ENCODE measurements at regions not wholly inside any gene's neighbourhood (a gene's known extent, or its start where the extent isn't known, plus 50 kb on each side); places are given as distances from the start of the nearest gene placed in this dataset.

DNA sequence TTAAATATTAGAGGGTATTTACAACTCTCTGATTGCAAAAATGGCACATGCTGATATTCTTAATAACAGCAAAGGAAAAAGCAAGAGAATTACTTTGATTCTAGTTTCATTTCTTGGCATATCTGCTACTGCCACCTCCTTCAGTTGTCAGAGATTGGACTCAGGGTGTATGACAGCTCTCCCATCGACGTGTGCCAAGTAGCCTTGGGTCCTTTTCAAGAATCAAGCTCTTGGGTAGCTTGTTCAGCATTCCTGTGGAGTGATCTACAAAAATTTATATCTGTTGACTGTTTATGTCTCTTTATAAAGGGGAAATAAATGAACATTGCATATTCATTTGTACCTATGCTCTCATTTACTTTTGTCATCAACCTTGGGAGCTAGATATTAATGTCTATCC lies 315.6 kb downstream of the PRR16 start:
- H3K27ac Mint-ChIP-seq: no peak overlapping the region
- H3K9me3 Mint-ChIP-seq: no peaks in the 10 kb centered on the region
- no peak overlapping the region for H3K4me3 Mint-ChIP-seq
- TF ChIP-seq, protein P1, sequence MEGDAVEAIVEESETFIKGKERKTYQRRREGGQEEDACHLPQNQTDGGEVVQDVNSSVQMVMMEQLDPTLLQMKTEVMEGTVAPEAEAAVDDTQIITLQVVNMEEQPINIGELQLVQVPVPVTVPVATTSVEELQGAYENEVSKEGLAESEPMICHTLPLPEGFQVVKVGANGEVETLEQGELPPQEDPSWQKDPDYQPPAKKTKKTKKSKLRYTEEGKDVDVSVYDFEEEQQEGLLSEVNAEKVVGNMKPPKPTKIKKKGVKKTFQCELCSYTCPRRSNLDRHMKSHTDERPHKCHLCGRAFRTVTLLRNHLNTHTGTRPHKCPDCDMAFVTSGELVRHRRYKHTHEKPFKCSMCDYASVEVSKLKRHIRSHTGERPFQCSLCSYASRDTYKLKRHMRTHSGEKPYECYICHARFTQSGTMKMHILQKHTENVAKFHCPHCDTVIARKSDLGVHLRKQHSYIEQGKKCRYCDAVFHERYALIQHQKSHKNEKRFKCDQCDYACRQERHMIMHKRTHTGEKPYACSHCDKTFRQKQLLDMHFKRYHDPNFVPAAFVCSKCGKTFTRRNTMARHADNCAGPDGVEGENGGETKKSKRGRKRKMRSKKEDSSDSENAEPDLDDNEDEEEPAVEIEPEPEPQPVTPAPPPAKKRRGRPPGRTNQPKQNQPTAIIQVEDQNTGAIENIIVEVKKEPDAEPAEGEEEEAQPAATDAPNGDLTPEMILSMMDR (conservative IDR thresholded peaks at IDR 0.05): no peak
- no peaks in the 10 kb centered on the region for H3K27me3 Mint-ChIP-seq
- DNase-seq (ENCODE audit: extremely low spot score, unreplicated experiment): no peak
- H3K4me1 Mint-ChIP-seq (ENCODE audit: unreplicated experiment): no peaks in the 10 kb centered on the region
- H3K36me3 Mint-ChIP-seq: no peaks in the 10 kb centered on the region

GRCh38 chr5:120788481-120788880 lies 324.4 kb downstream of the PRR16 start:
- H3K4me1 Mint-ChIP-seq (ENCODE audit: unreplicated experiment): no peaks in the 10 kb centered on the region
- H3K36me3 Mint-ChIP-seq: no peaks in the 10 kb centered on the region
- H3K27ac Mint-ChIP-seq: no peak overlapping the region
- H3K4me3 Mint-ChIP-seq: no peak overlapping the region
- no peak for DNase-seq (ENCODE audit: extremely low spot score, unreplicated experiment)
- no peaks in the 10 kb centered on the region for H3K9me3 Mint-ChIP-seq
- TF ChIP-seq, protein P1 (conservative IDR thresholded peaks at IDR 0.05): no peak
- H3K27me3 Mint-ChIP-seq: no peaks in the 10 kb centered on the region

DNA sequence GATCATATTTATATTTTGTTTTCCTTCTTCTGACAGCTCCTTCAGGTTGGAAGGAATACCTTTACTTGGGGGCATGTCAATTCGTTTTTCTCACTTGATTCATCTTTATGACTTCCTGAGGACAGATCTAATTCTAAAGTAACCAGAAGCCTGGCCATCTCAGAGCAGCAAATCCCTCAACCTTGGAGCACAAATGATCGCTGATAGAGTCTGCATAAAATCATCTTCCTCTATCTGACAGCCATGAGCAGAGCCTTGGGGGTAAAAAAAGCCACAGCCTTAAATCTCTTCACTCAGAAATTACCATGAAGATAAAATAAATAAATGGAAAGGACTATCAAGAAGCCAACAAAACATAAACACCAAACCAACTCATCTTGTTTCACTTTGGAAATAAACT lies 325.8 kb downstream of the PRR16 start:
- H3K9me3 Mint-ChIP-seq: no peaks in the 10 kb centered on the region
- H3K27ac Mint-ChIP-seq: no peak overlapping the region
- H3K36me3 Mint-ChIP-seq: no peaks in the 10 kb centered on the region
- no peak overlapping the region for H3K4me3 Mint-ChIP-seq
- TF ChIP-seq, protein P1 (conservative IDR thresholded peaks at IDR 0.05): no peak
- no peak for DNase-seq (ENCODE audit: extremely low spot score, unreplicated experiment)
- H3K4me1 Mint-ChIP-seq (ENCODE audit: unreplicated experiment): no peaks in the 10 kb centered on the region
- H3K27me3 Mint-ChIP-seq: no peaks in the 10 kb centered on the region

DNA sequence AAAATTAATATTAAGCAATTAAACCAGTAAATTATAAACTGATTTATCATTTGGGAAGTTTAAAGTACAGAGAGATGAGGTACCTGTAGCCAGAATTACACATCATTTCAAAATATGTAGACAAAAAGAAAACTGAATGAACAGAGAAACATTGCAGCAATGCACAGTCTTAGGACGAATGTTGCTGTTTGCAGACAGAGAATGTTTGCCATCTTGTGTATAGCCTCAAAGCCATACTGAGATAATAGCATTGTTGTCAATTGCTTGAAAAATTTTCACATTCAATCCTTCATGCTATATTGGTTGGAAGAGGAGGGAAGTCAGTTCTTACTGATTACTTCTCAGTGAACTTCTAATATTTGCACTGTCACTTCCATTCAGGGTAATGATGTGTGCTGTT lies 326.2 kb downstream of the PRR16 start:
- Mint-ChIP-seq H3K27ac (no peak overlapping the region), H3K27me3 (no peaks in the 10 kb centered on the region), H3K4me1 (ENCODE audit: unreplicated experiment) (no peaks in the 10 kb centered on the region), H3K36me3 (no peaks in the 10 kb centered on the region), H3K4me3 (no peak overlapping the region), H3K9me3 (no peaks in the 10 kb centered on the region)
- TF ChIP-seq, protein P1 (conservative IDR thresholded peaks at IDR 0.05): no peak
- no peak for DNase-seq (ENCODE audit: extremely low spot score, unreplicated experiment)

DNA sequence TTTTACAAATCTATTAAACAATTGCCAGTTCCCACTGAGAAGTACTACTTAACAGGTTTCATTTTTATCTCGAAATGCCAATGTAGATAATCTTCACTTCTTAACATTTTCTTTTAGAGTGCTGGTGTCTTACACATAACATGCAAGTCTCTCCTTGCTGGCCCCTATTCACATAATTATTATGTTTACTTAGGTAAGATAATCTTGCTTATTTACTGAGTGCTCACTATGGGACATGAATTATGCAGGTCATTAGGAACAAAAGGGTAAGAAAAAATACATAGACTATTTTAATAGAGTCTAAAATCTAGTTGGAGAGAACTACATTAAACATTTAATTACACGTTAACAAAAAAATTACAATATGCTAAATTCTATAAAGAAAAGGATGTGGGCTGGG lies 328.4 kb downstream of the PRR16 start:
- H3K27ac Mint-ChIP-seq: no peak overlapping the region
- no peaks in the 10 kb centered on the region for H3K9me3 Mint-ChIP-seq
- no peaks in the 10 kb centered on the region for H3K4me1 Mint-ChIP-seq (ENCODE audit: unreplicated experiment)
- TF ChIP-seq, protein P1 (conservative IDR thresholded peaks at IDR 0.05): no peak
- no peaks in the 10 kb centered on the region for H3K27me3 Mint-ChIP-seq
- no peaks in the 10 kb centered on the region for H3K36me3 Mint-ChIP-seq
- no peak overlapping the region for H3K4me3 Mint-ChIP-seq
- DNase-seq (ENCODE audit: extremely low spot score, unreplicated experiment): no peak

GRCh38 chr5:120794121-120794520 lies 330.0 kb downstream of the PRR16 start:
- no peak for DNase-seq (ENCODE audit: extremely low spot score, unreplicated experiment)
- TF ChIP-seq, protein P1 (conservative IDR thresholded peaks at IDR 0.05): no peak
- no peaks in the 10 kb centered on the region for H3K4me1 Mint-ChIP-seq (ENCODE audit: unreplicated experiment)
- H3K4me3 Mint-ChIP-seq: no peak overlapping the region
- H3K9me3 Mint-ChIP-seq: no peaks in the 10 kb centered on the region
- H3K27me3 Mint-ChIP-seq: no peaks in the 10 kb centered on the region
- no peaks in the 10 kb centered on the region for H3K36me3 Mint-ChIP-seq
- no peak overlapping the region for H3K27ac Mint-ChIP-seq
